Vagina (tissue), 2 donors: ENCODE measurements at regions not wholly inside any gene's neighbourhood (a gene's known extent, or its start where the extent isn't known, plus 50 kb on each side); places are given as distances from the start of the nearest gene placed in this dataset.

Experiments
- CTCF ChIP-seq, 3 experiments: fragments of 450-650 bp in 2 of 3; fragments of 200-600 bp in 1 of 3; sonication (generic) in 1 of 3; IDR thresholded peaks; one replicate each; pipeline ENCODE4 v1.5.1; 2017 to 2019; ENCODE audit warnings: antibody characterized with exemption in 3 of 3, mild to moderate bottlenecking in 2 of 3, moderate library complexity in 2 of 3
- POLR2A ChIP-seq, 2 donors: fragments of 450-650 bp; IDR thresholded peaks; one replicate each; pipeline ENCODE4 v1.6.1; 2017; ENCODE audit warnings: antibody characterized with exemption in 2 of 2, mild to moderate bottlenecking in 2 of 2, moderate library complexity in 2 of 2
- POLR2AphosphoS5 ChIP-seq, 2 donors: sonication (generic); formaldehyde crosslinking; IDR thresholded peaks; one replicate each; pipeline ENCODE4 v1.9.0; 2017; ENCODE audit warnings: antibody characterized with exemption in 2 of 2, mild to moderate bottlenecking in 2 of 2, low read depth in 1 of 2; ENCODE audit not compliant: insufficient read depth in 1 of 2

- TF ChIP-seq POLR2AphosphoS5 (IDR thresholded peaks at IDR 0.05; ENCODE audit: insufficient read depth in 1 of 2, low read depth in 1 of 2): no peak
- no peak for TF ChIP-seq POLR2A (IDR thresholded peaks at IDR 0.05)
- no peak for TF ChIP-seq CTCF (IDR thresholded peaks at IDR 0.05)
Measured at GRCh38 chr10:57786331-57786730, 481.4 kb downstream of the IPMK start.
